Smooth muscle cell (in vitro differentiated cells): ENCODE measurements at regions not wholly inside any gene's neighbourhood (a gene's known extent, or its start where the extent isn't known, plus 50 kb on each side); places are given as distances from the start of the nearest gene placed in this dataset.

Experiments
- DNase-seq: peaks from one replicate; lab custom pipeline; 2025; ENCODE audit not compliant: unreplicated experiment; lab: John Stamatoyannopoulos, UW
- H2AFZ ChIP-seq: fragments of 200-600 bp; sonication (generic); 2 replicates; pipeline ENCODE4 v1.6.0; 2016; ENCODE audit warnings: antibody characterized with exemption, low read depth, mild to moderate bottlenecking
- H3F3A ChIP-seq: fragments of 200-600 bp; sonication (generic); 2 replicates; pipeline ENCODE4 v1.6.0; 2017; ENCODE audit warnings: antibody characterized with exemption, low read depth
- H3K27ac ChIP-seq: fragments of 200-600 bp; sonication (generic); 2 replicates; pipeline ENCODE4 v1.5.1; 2016; ENCODE audit warnings: low read depth, mild to moderate bottlenecking
- H3K27me3 ChIP-seq: fragments of 200-600 bp; sonication (generic); 2 replicates; pipeline ENCODE4 v1.6.1; 2016; ENCODE audit warnings: low read depth, mild to moderate bottlenecking
- H3K36me3 ChIP-seq: fragments of 200-600 bp; sonication (generic); 2 replicates; pipeline ENCODE4 v1.5.1; 2016; ENCODE audit warnings: low read depth
- H3K4me1 ChIP-seq: fragments of 200-600 bp; sonication (generic); 2 replicates; pipeline ENCODE4 v1.5.1; 2016; ENCODE audit warnings: low read depth
- H3K4me2 ChIP-seq: fragments of 200-600 bp; sonication (generic); 2 replicates; pipeline ENCODE4 v1.6.0; 2016; ENCODE audit warnings: mild to moderate bottlenecking
- H3K4me3 ChIP-seq: fragments of 200-600 bp; sonication (generic); 2 replicates; pipeline ENCODE4 v1.5.1; 2016; ENCODE audit warnings: mild to moderate bottlenecking
- H3K79me2 ChIP-seq: fragments of 200-600 bp; sonication (generic); 2 replicates; pipeline ENCODE4 v1.6.0; 2016; ENCODE audit warnings: low read depth, mild to moderate bottlenecking
- H3K9ac ChIP-seq: fragments of 200-600 bp; sonication (generic); 2 replicates; pipeline ENCODE4 v1.6.0; 2016; ENCODE audit warnings: low read depth
- H3K9me3 ChIP-seq: fragments of 200-600 bp; sonication (generic); replicated peaks from 2 replicates; pipeline ENCODE4 v1.5.1; 2016; ENCODE audit warnings: low read depth
- H4K20me1 ChIP-seq: fragments of 200-600 bp; sonication (generic); 2 replicates; pipeline ENCODE4 v1.6.0; 2016; ENCODE audit warnings: low read depth
- WGBS: methylation state at CpG from one replicate; pipeline ENCODE4 v1.1.7; 2016; ENCODE audit warnings: low lambda C conversion rate; 5-methylcytosine and 5-hydroxymethylcytosine counted together
- TF ChIP-seq, protein P1 (sequence below): fragments of 200-600 bp; sonication (generic); IDR thresholded peaks from 2 replicates; pipeline ENCODE4 v1.5.1; 2017; ENCODE audit warnings: borderline replicate concordance, mild to moderate bottlenecking, antibody characterized with exemption; ENCODE audit not compliant: insufficient read depth, poor library complexity, severe bottlenecking

DNA sequence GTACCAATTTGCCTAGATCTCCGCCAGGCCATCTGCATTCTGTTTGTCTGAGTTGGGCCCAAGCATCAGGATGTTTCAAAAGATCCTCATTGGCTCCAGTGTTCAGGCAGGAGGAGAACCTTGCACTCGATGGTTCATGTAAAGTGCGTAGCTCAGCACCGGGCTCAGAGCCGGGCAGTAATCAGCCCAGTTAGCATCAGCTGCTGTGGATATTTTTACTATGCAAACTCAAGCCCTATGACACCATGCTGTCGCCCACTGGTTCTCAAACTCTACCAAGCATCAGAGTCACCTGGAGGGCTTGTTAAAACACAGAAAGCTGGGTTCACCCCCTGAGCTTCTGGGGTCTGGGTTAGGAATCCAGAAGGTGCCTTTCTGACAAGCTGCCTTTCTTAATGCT is 310.8 kb downstream of the SHQ1 start:
- no peak overlapping the region for H3K27ac ChIP-seq

DNA sequence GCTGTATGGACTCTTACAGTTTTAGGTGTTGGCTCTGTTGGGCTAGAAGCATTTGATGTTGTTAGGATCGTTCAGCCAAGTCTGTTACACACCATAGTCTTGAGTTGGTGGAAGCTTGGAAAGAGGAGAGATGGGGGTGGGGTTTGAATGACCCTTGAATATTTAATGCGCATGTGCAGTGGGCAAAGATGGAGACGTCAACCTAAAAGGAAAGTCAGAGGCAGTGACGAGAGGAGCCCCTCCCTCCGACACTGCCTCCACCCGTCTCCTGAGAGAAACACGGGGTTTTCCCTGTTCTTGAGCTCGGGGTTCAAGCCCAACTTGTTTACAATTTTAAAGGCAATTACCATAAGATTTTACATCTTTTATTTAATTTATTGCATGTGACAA is 311.4 kb downstream of the SHQ1 start:
- Histone ChIP-seq H3K4me3 (no peak overlapping the region), H3K36me3 (no peaks in the 10 kb centered on the region), H3K4me2 (no peak overlapping the region), H3K4me1 (no peaks in the 10 kb centered on the region), H3K27ac (no peak overlapping the region), H3K79me2 (no peaks in the 10 kb centered on the region), H3K27me3 (no peaks in the 10 kb centered on the region), H3K9ac (no peak overlapping the region), H3K9me3 (no peaks in the 10 kb centered on the region), H3F3A (no peaks in the 10 kb centered on the region), H4K20me1 (no peaks in the 10 kb centered on the region), H2AFZ (no peak overlapping the region)
- WGBS: 85% methylated on average over 8 of the region's 8 CpGs
- DNase-seq: no peak
- TF ChIP-seq, protein P1, sequence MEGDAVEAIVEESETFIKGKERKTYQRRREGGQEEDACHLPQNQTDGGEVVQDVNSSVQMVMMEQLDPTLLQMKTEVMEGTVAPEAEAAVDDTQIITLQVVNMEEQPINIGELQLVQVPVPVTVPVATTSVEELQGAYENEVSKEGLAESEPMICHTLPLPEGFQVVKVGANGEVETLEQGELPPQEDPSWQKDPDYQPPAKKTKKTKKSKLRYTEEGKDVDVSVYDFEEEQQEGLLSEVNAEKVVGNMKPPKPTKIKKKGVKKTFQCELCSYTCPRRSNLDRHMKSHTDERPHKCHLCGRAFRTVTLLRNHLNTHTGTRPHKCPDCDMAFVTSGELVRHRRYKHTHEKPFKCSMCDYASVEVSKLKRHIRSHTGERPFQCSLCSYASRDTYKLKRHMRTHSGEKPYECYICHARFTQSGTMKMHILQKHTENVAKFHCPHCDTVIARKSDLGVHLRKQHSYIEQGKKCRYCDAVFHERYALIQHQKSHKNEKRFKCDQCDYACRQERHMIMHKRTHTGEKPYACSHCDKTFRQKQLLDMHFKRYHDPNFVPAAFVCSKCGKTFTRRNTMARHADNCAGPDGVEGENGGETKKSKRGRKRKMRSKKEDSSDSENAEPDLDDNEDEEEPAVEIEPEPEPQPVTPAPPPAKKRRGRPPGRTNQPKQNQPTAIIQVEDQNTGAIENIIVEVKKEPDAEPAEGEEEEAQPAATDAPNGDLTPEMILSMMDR: no peak

More for the DNA sequence above, 310.8 kb downstream of the SHQ1 start:
- Histone ChIP-seq H3K79me2 (no peaks in the 10 kb centered on the region), H3K36me3 (no peaks in the 10 kb centered on the region), H3F3A (no peaks in the 10 kb centered on the region), H4K20me1 (no peaks in the 10 kb centered on the region), H3K4me1 (no peaks in the 10 kb centered on the region), H3K27me3 (no peaks in the 10 kb centered on the region), H3K4me2 (no peak overlapping the region), H3K9me3 (no peaks in the 10 kb centered on the region), H2AFZ (no peak overlapping the region), H3K4me3 (no peak overlapping the region), H3K9ac (no peak overlapping the region)
- WGBS: 98% methylated on average over 6 of the region's 6 CpGs
- TF ChIP-seq, protein P1: no peak
- no peak for DNase-seq

DNA sequence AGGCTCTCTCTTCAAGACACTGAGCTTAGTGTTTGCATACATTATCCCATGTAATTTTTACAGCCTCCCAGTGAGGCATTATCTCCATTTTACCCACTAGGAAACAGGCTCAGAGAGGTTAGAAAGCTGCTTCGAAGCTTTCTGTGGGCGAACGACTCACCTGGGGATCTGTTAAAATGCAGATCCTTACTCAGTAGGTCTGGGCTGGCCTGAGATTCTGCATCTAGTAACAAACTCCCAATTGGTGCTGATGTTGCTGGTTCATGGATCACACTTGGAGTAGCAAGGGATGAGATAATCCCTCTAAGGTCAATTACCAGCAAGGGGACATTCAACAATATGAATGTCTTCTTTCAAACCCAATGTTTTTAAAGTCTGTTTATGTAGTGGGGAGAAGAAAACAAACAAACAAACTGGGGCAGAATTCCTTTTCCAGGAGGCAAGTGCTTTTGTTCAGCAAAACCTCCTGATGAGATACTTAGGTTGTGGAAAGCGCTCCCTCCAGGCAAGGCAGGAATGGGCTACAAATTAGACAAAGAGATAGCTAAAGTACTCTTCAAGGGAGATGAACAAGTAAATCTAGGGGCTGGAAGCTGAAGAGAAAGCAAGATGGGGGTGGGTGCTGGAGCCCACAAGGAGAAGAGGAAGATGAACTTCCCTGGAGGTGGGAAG is 311.9 kb downstream of the SHQ1 start:
- H3K4me1 ChIP-seq: no peaks in the 10 kb centered on the region
- no peaks in the 10 kb centered on the region for H3K27me3 ChIP-seq
- no peaks in the 10 kb centered on the region for H3F3A ChIP-seq
- H3K9me3 ChIP-seq: no peaks in the 10 kb centered on the region
- H4K20me1 ChIP-seq: no peaks in the 10 kb centered on the region
- no peaks in the 10 kb centered on the region for H3K36me3 ChIP-seq
- no peak overlapping the region for H3K4me3 ChIP-seq
- no peak overlapping the region for H3K9ac ChIP-seq
- no peak overlapping the region for H3K4me2 ChIP-seq
- no peaks in the 10 kb centered on the region for H3K79me2 ChIP-seq
- H3K27ac ChIP-seq: no peak overlapping the region
- DNase-seq: no peak
- WGBS: 67% methylated on average over 4 of the region's 4 CpGs
- TF ChIP-seq, protein P1: no peak
- no peak overlapping the region for H2AFZ ChIP-seq

DNA sequence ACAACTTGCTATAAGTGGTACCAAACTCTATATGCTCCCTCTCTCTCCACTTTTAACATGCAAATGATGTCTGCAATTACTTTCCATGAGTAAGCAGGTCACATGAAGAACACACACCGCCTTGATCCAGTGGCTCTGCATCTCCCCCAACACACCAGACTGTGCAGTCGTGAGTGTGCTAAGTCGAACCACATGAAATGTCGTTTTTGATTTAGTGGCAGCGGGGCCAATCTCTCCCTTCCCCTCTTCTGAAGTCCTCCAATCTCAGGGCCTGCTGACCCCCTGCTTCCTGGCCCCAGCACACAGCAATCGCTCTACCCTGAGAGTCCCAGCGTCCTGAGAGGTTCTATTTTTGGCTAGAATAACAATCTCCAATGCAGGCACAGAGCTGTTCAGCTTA is 312.5 kb downstream of the SHQ1 start:
- no peaks in the 10 kb centered on the region for H3K9me3 ChIP-seq
- no peaks in the 10 kb centered on the region for H3K4me1 ChIP-seq
- H3K9ac ChIP-seq: no peak overlapping the region
- H3K4me2 ChIP-seq: no peak overlapping the region
- no peak overlapping the region for H3K27ac ChIP-seq
- no peak for DNase-seq
- H3K4me3 ChIP-seq: no peak overlapping the region
- no peaks in the 10 kb centered on the region for H3F3A ChIP-seq
- no peaks in the 10 kb centered on the region for H4K20me1 ChIP-seq
- TF ChIP-seq, protein P1: no peak
- no peaks in the 10 kb centered on the region for H3K36me3 ChIP-seq
- no peak overlapping the region for H2AFZ ChIP-seq
- no peaks in the 10 kb centered on the region for H3K79me2 ChIP-seq
- no peaks in the 10 kb centered on the region for H3K27me3 ChIP-seq
- WGBS: 69% methylated on average over 7 of the region's 7 CpGs
